Progenitor cell of endocrine pancreas (in vitro differentiated cells): ENCODE measurements at regions not wholly inside any gene's neighbourhood (a gene's known extent, or its start where the extent isn't known, plus 50 kb on each side); places are given as distances from the start of the nearest gene placed in this dataset.
A peak's percentile ranks its signal among the peaks of the same experiment; 100 is the strongest.

Experiments
- DNase-seq: peaks from one replicate; pipeline ENCODE4 v3.0.0; 2021; ENCODE audit warnings: low spot score; ENCODE audit not compliant: unreplicated experiment
- H3K27ac Mint-ChIP-seq: 2 replicates; pipeline ENCODE4 v1.8.0; 2021; ENCODE audit warnings: mild to moderate bottlenecking, moderate library complexity, mixed read lengths
- H3K27me3 Mint-ChIP-seq: 2 replicates; pipeline ENCODE4 v1.8.0; 2021; ENCODE audit warnings: mixed read lengths
- H3K36me3 Mint-ChIP-seq: 2 replicates; pipeline ENCODE4 v1.8.0; 2022; ENCODE audit warnings: mixed read lengths; ENCODE audit not compliant: insufficient read depth
- H3K4me1 Mint-ChIP-seq: 2 replicates; pipeline ENCODE4 v1.8.0; 2021; ENCODE audit warnings: low read depth, mixed read lengths
- H3K4me3 Mint-ChIP-seq: 2 replicates; pipeline ENCODE4 v1.8.0; 2021; ENCODE audit warnings: low read depth, mild to moderate bottlenecking, moderate library complexity, mixed read lengths
- H3K9me3 Mint-ChIP-seq: 2 replicates; pipeline ENCODE4 v1.8.0; 2021; ENCODE audit warnings: low read depth, mixed read lengths
- TF ChIP-seq, protein P1 (sequence below): fragments of 200-600 bp; sonication (generic); IDR thresholded peaks from one replicate; pipeline ENCODE4 v1.5.0; 2021; ENCODE audit warnings: antibody characterized with exemption, mild to moderate bottlenecking; ENCODE audit not compliant: unreplicated experiment

- Mint-ChIP-seq H3K27me3 (peaks cover 7% of the 10 kb centered on the region), H3K27ac (no peak overlapping the region), H3K36me3 (no peaks in the 10 kb centered on the region), H3K9me3 (no peaks in the 10 kb centered on the region), H3K4me3 (no peak overlapping the region), H3K4me1 (no peaks in the 10 kb centered on the region)
- TF ChIP-seq, protein P1, sequence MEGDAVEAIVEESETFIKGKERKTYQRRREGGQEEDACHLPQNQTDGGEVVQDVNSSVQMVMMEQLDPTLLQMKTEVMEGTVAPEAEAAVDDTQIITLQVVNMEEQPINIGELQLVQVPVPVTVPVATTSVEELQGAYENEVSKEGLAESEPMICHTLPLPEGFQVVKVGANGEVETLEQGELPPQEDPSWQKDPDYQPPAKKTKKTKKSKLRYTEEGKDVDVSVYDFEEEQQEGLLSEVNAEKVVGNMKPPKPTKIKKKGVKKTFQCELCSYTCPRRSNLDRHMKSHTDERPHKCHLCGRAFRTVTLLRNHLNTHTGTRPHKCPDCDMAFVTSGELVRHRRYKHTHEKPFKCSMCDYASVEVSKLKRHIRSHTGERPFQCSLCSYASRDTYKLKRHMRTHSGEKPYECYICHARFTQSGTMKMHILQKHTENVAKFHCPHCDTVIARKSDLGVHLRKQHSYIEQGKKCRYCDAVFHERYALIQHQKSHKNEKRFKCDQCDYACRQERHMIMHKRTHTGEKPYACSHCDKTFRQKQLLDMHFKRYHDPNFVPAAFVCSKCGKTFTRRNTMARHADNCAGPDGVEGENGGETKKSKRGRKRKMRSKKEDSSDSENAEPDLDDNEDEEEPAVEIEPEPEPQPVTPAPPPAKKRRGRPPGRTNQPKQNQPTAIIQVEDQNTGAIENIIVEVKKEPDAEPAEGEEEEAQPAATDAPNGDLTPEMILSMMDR = no peak
- DNase-seq = no peak
Measured at GRCh38 chr1:25040122-25040685, 110.1 kb upstream of the RUNX3 start.

DNA sequence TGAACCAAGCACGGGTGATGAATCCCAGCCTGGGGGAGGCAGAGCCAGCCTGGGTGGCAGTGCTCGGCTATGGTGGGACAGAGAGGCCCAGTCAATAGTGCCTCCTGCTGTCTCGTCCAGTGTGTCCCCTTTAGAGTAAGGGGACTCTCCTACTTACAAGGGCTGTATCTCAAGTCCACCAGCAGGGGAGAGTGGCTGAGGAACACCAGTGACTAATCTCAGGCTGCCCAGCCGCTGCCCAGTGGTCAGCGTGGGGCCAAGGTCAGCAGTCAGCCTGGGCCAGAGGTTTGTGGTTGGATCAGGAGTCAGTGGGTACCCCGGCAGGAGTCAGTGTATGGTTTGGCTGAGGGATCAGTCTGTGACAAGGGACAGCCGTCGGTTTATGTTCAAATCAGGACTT is 109.2 kb upstream of the RUNX3 start:
- H3K4me3 Mint-ChIP-seq = no peak overlapping the region
- H3K4me1 Mint-ChIP-seq = no peaks in the 10 kb centered on the region
- no peak overlapping the region for H3K27ac Mint-ChIP-seq
- H3K9me3 Mint-ChIP-seq = no peaks in the 10 kb centered on the region
- TF ChIP-seq, protein P1 = peak; percentile 27
- no peaks in the 10 kb centered on the region for H3K36me3 Mint-ChIP-seq
- DNase-seq = no peak
- H3K27me3 Mint-ChIP-seq = peaks cover 7% of the 10 kb centered on the region

DNA sequence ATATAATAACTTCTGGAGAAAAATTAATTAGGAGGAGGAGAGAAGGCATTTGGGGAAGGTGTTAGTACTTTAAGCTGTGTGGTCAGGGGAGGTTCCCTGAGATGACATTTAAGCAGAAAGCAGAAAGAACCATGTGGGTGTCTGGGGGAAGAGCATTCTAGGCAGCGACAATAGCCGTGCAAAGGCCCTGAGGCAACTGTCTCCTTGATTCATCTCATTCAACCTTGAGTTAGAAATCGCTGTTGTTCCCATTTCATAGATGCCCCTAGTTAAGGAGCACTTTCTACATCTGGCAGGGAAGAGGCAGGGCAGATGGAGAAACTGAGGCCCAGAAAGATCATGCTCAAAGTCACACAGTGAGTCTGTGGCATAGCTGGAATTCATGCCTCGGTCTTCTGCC is 108.6 kb upstream of the RUNX3 start:
- no peaks in the 10 kb centered on the region for H3K9me3 Mint-ChIP-seq
- no peaks in the 10 kb centered on the region for H3K4me1 Mint-ChIP-seq
- H3K27me3 Mint-ChIP-seq = peaks cover 7% of the 10 kb centered on the region
- H3K27ac Mint-ChIP-seq = no peak overlapping the region
- H3K4me3 Mint-ChIP-seq = no peak overlapping the region
- H3K36me3 Mint-ChIP-seq = no peaks in the 10 kb centered on the region
- TF ChIP-seq, protein P1 = no peak
- DNase-seq = no peak

DNA sequence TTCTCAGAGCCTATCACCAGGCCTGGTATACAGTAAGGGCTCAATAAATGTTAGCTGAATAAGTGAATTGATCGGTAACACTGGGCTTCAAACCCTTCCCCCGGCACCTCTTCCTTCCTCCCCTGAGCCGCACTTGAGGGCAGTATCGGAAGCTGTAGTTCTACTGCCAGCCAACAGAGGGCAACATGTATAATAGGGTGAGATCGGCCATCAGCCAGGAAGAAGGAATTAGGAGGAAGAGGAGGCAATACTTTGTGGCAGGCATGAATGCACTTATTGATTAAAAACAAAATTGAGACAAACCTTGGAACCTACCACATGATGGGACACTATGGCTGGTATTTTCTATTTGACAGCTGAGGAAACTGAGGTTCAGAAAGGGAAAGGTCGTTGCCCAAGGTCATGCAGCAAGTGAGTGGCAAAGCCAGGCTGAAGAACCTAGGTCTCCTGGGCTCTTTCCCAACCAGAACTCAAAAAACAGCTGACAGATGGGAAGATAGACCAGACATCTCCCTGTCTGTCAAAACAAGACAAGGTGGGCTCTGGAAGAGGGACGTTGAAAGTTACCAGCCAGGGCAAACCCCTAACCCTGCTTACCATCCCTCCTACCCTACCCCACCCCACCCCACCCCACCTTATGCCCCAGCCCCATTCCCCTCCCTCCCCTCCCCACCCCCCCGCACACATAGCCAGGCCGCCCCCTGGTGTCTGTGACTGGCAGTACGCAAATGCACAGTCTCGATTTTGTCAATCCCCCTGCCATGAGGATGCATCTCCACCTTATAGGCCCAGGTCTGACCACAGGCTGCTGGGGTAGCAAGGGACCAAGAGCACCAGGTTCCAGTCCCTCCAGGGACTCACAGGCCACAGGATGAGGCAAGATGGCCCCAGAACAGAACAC is 107.3 kb upstream of the RUNX3 start:
- H3K27me3 Mint-ChIP-seq = peaks cover 7% of the 10 kb centered on the region
- no peak overlapping the region for H3K4me3 Mint-ChIP-seq
- no peaks in the 10 kb centered on the region for H3K9me3 Mint-ChIP-seq
- no peaks in the 10 kb centered on the region for H3K4me1 Mint-ChIP-seq
- no peaks in the 10 kb centered on the region for H3K36me3 Mint-ChIP-seq
- DNase-seq = no peak
- TF ChIP-seq, protein P1 = peak; percentile 56
- no peak overlapping the region for H3K27ac Mint-ChIP-seq

- H3K4me3 Mint-ChIP-seq = no peak overlapping the region
- DNase-seq = no peak
- TF ChIP-seq, protein P1 = no peak
- no peaks in the 10 kb centered on the region for H3K4me1 Mint-ChIP-seq
- H3K36me3 Mint-ChIP-seq = no peaks in the 10 kb centered on the region
- peaks cover 6% of the 10 kb centered on the region for H3K27me3 Mint-ChIP-seq
- H3K9me3 Mint-ChIP-seq = no peaks in the 10 kb centered on the region
- no peak overlapping the region for H3K27ac Mint-ChIP-seq
Measured at GRCh38 chr1:25036117-25036546, 106.1 kb upstream of the RUNX3 start.
